ENCODE measurements at regions not wholly inside any gene's neighbourhood (a gene's known extent, or its start where the extent isn't known, plus 50 kb on each side); places are given as distances from the start of the nearest gene placed in this dataset.

DNA sequence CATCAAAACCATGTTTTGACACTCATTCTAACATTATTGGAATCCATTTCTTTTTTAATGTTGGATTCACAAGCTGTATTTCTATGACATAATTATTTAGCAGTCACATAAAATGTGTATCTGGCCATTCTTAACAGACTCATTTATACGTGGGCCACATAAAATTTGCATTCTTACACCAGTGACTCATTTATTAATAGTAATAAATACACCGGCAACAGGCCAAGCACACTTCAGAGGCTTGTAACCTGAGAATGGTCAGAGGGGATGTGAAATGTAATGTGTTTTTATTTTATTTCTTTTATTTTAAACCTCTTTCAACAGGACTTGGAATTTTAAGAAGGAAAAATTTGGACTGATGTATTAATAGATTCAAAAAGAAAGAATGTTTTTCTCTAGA is 384.9 kb upstream of the RARB start:
- FAIRE-seq (no peak), DNase-seq (ENCODE audit: low read depth, low spot score) (no peak)
- TF ChIP-seq, protein P1, sequence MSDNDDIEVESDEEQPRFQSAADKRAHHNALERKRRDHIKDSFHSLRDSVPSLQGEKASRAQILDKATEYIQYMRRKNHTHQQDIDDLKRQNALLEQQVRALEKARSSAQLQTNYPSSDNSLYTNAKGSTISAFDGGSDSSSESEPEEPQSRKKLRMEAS (IDR thresholded peaks at IDR 0.05; ENCODE audit: insufficient read depth, insufficient read length), result no peak
- TF ChIP-seq POLR2A (IDR thresholded peaks at IDR 0.05; ENCODE audit: low read depth, low read length) (no peak), GATA2 (IDR thresholded peaks at IDR 0.05; ENCODE audit: insufficient read depth, insufficient read length, low read depth, low read length) (no peak), POLR2AphosphoS5 (IDR thresholded peaks at IDR 0.05; ENCODE audit: insufficient read depth, low read depth, low read length) (no peak), MYC (IDR thresholded peaks at IDR 0.05; ENCODE audit: low read depth, low read length) (no peak), JUN (IDR thresholded peaks at IDR 0.05; ENCODE audit: borderline replicate concordance, insufficient read depth, insufficient read length, low read depth) (no peak), FOS (IDR thresholded peaks at IDR 0.05; ENCODE audit: borderline replicate concordance, insufficient read depth, low read length) (no peak), EZH2 (IDR thresholded peaks at IDR 0.05; ENCODE audit: borderline replicate concordance, low read depth, low read length, severe bottlenecking) (no peak)
- TF ChIP-seq, protein P2, sequence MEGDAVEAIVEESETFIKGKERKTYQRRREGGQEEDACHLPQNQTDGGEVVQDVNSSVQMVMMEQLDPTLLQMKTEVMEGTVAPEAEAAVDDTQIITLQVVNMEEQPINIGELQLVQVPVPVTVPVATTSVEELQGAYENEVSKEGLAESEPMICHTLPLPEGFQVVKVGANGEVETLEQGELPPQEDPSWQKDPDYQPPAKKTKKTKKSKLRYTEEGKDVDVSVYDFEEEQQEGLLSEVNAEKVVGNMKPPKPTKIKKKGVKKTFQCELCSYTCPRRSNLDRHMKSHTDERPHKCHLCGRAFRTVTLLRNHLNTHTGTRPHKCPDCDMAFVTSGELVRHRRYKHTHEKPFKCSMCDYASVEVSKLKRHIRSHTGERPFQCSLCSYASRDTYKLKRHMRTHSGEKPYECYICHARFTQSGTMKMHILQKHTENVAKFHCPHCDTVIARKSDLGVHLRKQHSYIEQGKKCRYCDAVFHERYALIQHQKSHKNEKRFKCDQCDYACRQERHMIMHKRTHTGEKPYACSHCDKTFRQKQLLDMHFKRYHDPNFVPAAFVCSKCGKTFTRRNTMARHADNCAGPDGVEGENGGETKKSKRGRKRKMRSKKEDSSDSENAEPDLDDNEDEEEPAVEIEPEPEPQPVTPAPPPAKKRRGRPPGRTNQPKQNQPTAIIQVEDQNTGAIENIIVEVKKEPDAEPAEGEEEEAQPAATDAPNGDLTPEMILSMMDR (IDR thresholded peaks at IDR 0.05; ENCODE audit: extremely low read depth in 1 of 2, insufficient read depth in 1 of 2, low read depth in 1 of 2, low read length in 2 of 2), result no peak
- Histone ChIP-seq H3K9ac (replicated peaks; ENCODE audit: extremely low read depth, insufficient read depth, low read length) (no peak overlapping the region), H3K4me2 (ENCODE audit: insufficient read depth, low read length) (no peak overlapping the region), H3K79me2 (ENCODE audit: control insufficient read depth, insufficient read depth, low read length) (no peaks in the 10 kb centered on the region), H4K20me1 (replicated peaks; ENCODE audit: control insufficient read depth, extremely low read depth, insufficient read depth, low read length) (no peaks in the 10 kb centered on the region), H2AFZ (ENCODE audit: low read depth, low read length) (no peak overlapping the region), H3K36me3 (ENCODE audit: control insufficient read depth in 2 of 2, extremely low read depth in 1 of 2, insufficient read depth in 2 of 2, low read length in 2 of 2) (no peaks in the 10 kb centered on the region), H3K4me3 (replicated peaks in 1 of 3; ENCODE audit: insufficient read depth in 1 of 3, low read depth in 1 of 3, low read length in 3 of 3) (no peak overlapping the region), H3K27ac (ENCODE audit: insufficient read depth, low read depth, low read length) (no peak overlapping the region), H3K9me1 (replicated peaks; ENCODE audit: control insufficient read depth, extremely low read depth, insufficient read depth, low read length) (no peaks in the 10 kb centered on the region), H3K4me1 (ENCODE audit: control insufficient read depth, extremely low read depth, insufficient read depth, low read length) (no peaks in the 10 kb centered on the region), H3K27me3 (ENCODE audit: control insufficient read depth in 2 of 2, insufficient read depth in 2 of 2, low read length in 2 of 2) (no peaks in the 10 kb centered on the region), H3K9me3 (replicated peaks; ENCODE audit: control insufficient read depth, insufficient read depth, low read length) (no peaks in the 10 kb centered on the region)
- intact Hi-C loops (cut with micrococcal nuclease) (no loop called here), dilution Hi-C loops (cut with MboI; ENCODE audit: extremely low pct_ligation_motif_present, low sequenced_read_pairs) (no loop called here)
- BruUV-seq (replicated peaks), result no TSS peak
- POLR2A ChIA-PET, result no interaction called here
- CTCF ChIA-PET, result interaction anchor here (2.0 to 2.4 kb wide), 4 partner anchors 8 to 551 kb away, joined by 4 to 21 read pairs (median 8); no protein-coding TSS in a partner anchor

Measured in endothelial cell of umbilical vein (primary cell).